ENCODE measurements at regions not wholly inside any gene's neighbourhood (a gene's known extent, or its start where the extent isn't known, plus 50 kb on each side); places are given as distances from the start of the nearest gene placed in this dataset.
"Not testable (repeated sequence)": the region's sequence is repeated elsewhere in the genome, so short reads cannot be mapped to it uniquely, and the experiment has no call there.

DNA sequence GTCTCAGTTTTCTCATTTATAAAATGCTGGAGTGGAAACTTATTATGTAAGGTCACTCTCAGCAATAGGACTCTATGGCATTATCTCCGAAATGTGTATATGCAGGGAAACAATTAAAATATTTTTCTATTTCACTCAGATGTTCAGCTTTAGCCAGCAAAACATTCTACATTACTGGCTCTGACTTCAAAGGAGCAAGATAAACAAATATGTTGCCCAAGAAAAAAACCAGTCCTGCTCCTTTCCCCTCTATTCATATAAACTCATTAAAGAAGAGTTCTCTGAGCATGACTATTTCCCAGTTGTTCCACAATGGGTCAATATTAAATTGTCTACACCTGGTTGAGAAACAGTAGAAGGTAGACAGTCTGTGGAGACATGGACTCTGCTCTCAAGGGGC, 155.0 kb downstream of the NPR3 start:
- no peak for TF ChIP-seq CTCF (conservative IDR thresholded peaks at IDR 0.05)
- H3K9me3 ChIP-seq (ENCODE audit: control insufficient read depth, low read length), result no peaks in the 10 kb centered on the region

GRCh38 chr5:32869216-32869615, 158.1 kb downstream of the NPR3 start:
- Mint-ChIP-seq H3K9me3 (peaks cover 13% of the 10 kb centered on the region), H3K4me1 (no peaks in the 10 kb centered on the region), H3K27ac (no peak overlapping the region), H3K36me3 (ENCODE audit: low read depth) (no peaks in the 10 kb centered on the region), H3K4me3 (no peak overlapping the region), H3K27me3 (ENCODE audit: insufficient read depth) (no peaks in the 10 kb centered on the region)
- Histone ChIP-seq H3K9me3 (ENCODE audit: control insufficient read depth, low read length) (peaks cover 7% of the 10 kb centered on the region), H3K36me3 (ENCODE audit: control insufficient read depth, insufficient read depth, low read length) (no peaks in the 10 kb centered on the region), H3K4me1 (ENCODE audit: control insufficient read depth, insufficient read depth, low read length) (no peaks in the 10 kb centered on the region), H3K27me3 (ENCODE audit: control insufficient read depth, insufficient read depth, low read length, poor library complexity, severe bottlenecking) (no peaks in the 10 kb centered on the region), H3K4me3 (ENCODE audit: low read length) (no peak overlapping the region), H3K27ac (ENCODE audit: low read depth, low read length) (no peak overlapping the region), H3K9ac (ENCODE audit: extremely low read depth, low read length, poor library complexity, severe bottlenecking) (no peak overlapping the region)
- DNase-seq, result no peak
- TF ChIP-seq CTCF (conservative IDR thresholded peaks at IDR 0.05), result no peak
- 87 to 100% methylated on average over 2 to 3 of the region's 3 CpGs for WGBS, 2 experiments (ENCODE audit: insufficient coverage in 1 of 2, insufficient read length in 1 of 2)

More for the DNA sequence above, 155.0 kb downstream of the NPR3 start:
- Histone ChIP-seq H3K36me3 (ENCODE audit: control insufficient read depth, insufficient read depth, low read length) (no peaks in the 10 kb centered on the region), H3K4me1 (ENCODE audit: control insufficient read depth, insufficient read depth, low read length) (no peaks in the 10 kb centered on the region), H3K27me3 (ENCODE audit: control insufficient read depth, insufficient read depth, low read length, poor library complexity, severe bottlenecking) (no peaks in the 10 kb centered on the region), H3K27ac (ENCODE audit: low read depth, low read length) (no peak overlapping the region), H3K9ac (ENCODE audit: extremely low read depth, low read length, poor library complexity, severe bottlenecking) (no peak overlapping the region), H3K4me3 (ENCODE audit: low read length) (no peak overlapping the region)
- H3K36me3 Mint-ChIP-seq (ENCODE audit: low read depth), result no peaks in the 10 kb centered on the region
- H3K9me3 Mint-ChIP-seq, result no peaks in the 10 kb centered on the region
- H3K27ac Mint-ChIP-seq, result no peak overlapping the region
- H3K4me1 Mint-ChIP-seq, result no peaks in the 10 kb centered on the region
- WGBS, 2 experiments (ENCODE audit: insufficient coverage in 1 of 2, insufficient read length in 1 of 2), result 77 to 100% methylated on average over 1 of the region's 1 CpG
- H3K4me3 Mint-ChIP-seq, result no peak overlapping the region
- DNase-seq, result no peak
- no peaks in the 10 kb centered on the region for H3K27me3 Mint-ChIP-seq (ENCODE audit: insufficient read depth)

- no peak overlapping the region for H3K27ac ChIP-seq (ENCODE audit: low read depth, low read length)
- no peaks in the 10 kb centered on the region for H3K27me3 ChIP-seq (ENCODE audit: control insufficient read depth, insufficient read depth, low read length, poor library complexity, severe bottlenecking)
- WGBS, 2 experiments (ENCODE audit: insufficient coverage in 1 of 2, insufficient read length in 1 of 2), result 57% methylated on average over 1 of the region's 1 CpG; no CpG with 5 or more reads in 1 of the 2 experiments
- Mint-ChIP-seq H3K27me3 (ENCODE audit: insufficient read depth) (peaks cover 2% of the 10 kb centered on the region), H3K9me3 (peaks cover 36% of the 10 kb centered on the region), H3K4me3 (no peak overlapping the region), H3K4me1 (no peaks in the 10 kb centered on the region), H3K27ac (no peak overlapping the region), H3K36me3 (ENCODE audit: low read depth) (no peaks in the 10 kb centered on the region)
- H3K36me3 ChIP-seq (ENCODE audit: control insufficient read depth, insufficient read depth, low read length), result no peaks in the 10 kb centered on the region
- H3K9ac ChIP-seq (ENCODE audit: extremely low read depth, low read length, poor library complexity, severe bottlenecking), result no peak overlapping the region
- no peak for TF ChIP-seq CTCF (conservative IDR thresholded peaks at IDR 0.05)
- H3K9me3 ChIP-seq (ENCODE audit: control insufficient read depth, low read length), result peaks cover 22% of the 10 kb centered on the region
- no peaks in the 10 kb centered on the region for H3K4me1 ChIP-seq (ENCODE audit: control insufficient read depth, insufficient read depth, low read length)
- DNase-seq, result no peak
- no peak overlapping the region for H3K4me3 ChIP-seq (ENCODE audit: low read length)
Measured at GRCh38 chr5:32876791-32877190, 165.7 kb downstream of the NPR3 start.

- H3K36me3 Mint-ChIP-seq (ENCODE audit: low read depth); H3K4me3 Mint-ChIP-seq: not testable (repeated sequence)
- 92% methylated on average over 2 of the region's 3 CpGs; no CpG with 5 or more reads in 1 of the 2 experiments for WGBS, 2 experiments (ENCODE audit: insufficient coverage in 1 of 2, insufficient read length in 1 of 2)
Measured at GRCh38 chr5:32879364-32879763, 168.2 kb downstream of the NPR3 start.

More at GRCh38 chr5:32879364-32879763, 168.2 kb downstream of the NPR3 start:
- not testable (repeated sequence) for H3K27ac Mint-ChIP-seq; H3K4me1 ChIP-seq (ENCODE audit: control insufficient read depth, insufficient read depth, low read length); H3K27me3 ChIP-seq (ENCODE audit: control insufficient read depth, insufficient read depth, low read length, poor library complexity, severe bottlenecking); H3K4me3 ChIP-seq (ENCODE audit: low read length); H3K4me1 Mint-ChIP-seq; H3K9ac ChIP-seq (ENCODE audit: extremely low read depth, low read length, poor library complexity, severe bottlenecking); H3K27ac ChIP-seq (ENCODE audit: low read depth, low read length); H3K27me3 Mint-ChIP-seq (ENCODE audit: insufficient read depth); DNase-seq; H3K36me3 ChIP-seq (ENCODE audit: control insufficient read depth, insufficient read depth, low read length)
- peaks cover 15% of the 10 kb centered on the region for H3K9me3 ChIP-seq (ENCODE audit: control insufficient read depth, low read length)
- peaks cover 29% of the 10 kb centered on the region for H3K9me3 Mint-ChIP-seq
